Stomach smooth muscle (tissue), 2 donors: ENCODE measurements at regions not wholly inside any gene's neighbourhood (a gene's known extent, or its start where the extent isn't known, plus 50 kb on each side); places are given as distances from the start of the nearest gene placed in this dataset.

ENCODE experiments used
- H3K27ac ChIP-seq: one replicate; pipeline ENCODE4 v1.7.0; 2013; ENCODE audit warnings: mild to moderate bottlenecking, low read length, inconsistent platforms
- H3K27me3 ChIP-seq, 2 donors: one replicate each; pipeline ENCODE4 v1.7.0; 2013; ENCODE audit warnings: low read length in 2 of 2; ENCODE audit not compliant: insufficient read depth in 2 of 2, control insufficient read depth in 1 of 2
- H3K36me3 ChIP-seq, 2 donors: one replicate each; pipeline ENCODE4 v1.7.0; 2013; ENCODE audit warnings: low read length in 2 of 2; ENCODE audit not compliant: control insufficient read depth in 2 of 2, insufficient read depth in 2 of 2
- H3K4me1 ChIP-seq: one replicate; pipeline ENCODE4 v1.7.0; 2013; ENCODE audit warnings: low read length; ENCODE audit not compliant: control insufficient read depth, insufficient read depth
- H3K4me3 ChIP-seq, 2 donors: one replicate each; pipeline ENCODE4 v1.7.0; 2013; ENCODE audit warnings: low read length in 2 of 2
- H3K9ac ChIP-seq, 2 donors: one replicate each; pipeline ENCODE4 v1.7.0; 2013; ENCODE audit warnings: low read length in 2 of 2, mild to moderate bottlenecking in 1 of 2
- H3K9me3 ChIP-seq, 2 donors: one replicate each; pipeline ENCODE4 v1.7.0; 2013; ENCODE audit warnings: low read length in 2 of 2; ENCODE audit not compliant: control insufficient read depth in 2 of 2
- donor health status: healthy.
- donor health status: Pancreatic carcinoma.

- H3K27ac ChIP-seq: no peak overlapping the region
- no peaks in the 10 kb centered on the region for H3K27me3 ChIP-seq
- H3K4me1 ChIP-seq: no peaks in the 10 kb centered on the region
- no peak overlapping the region for H3K9ac ChIP-seq
- no peak overlapping the region for H3K4me3 ChIP-seq
- no peaks in the 10 kb centered on the region for H3K36me3 ChIP-seq
- no peaks in the 10 kb centered on the region for H3K9me3 ChIP-seq
Observed at GRCh38 chr15:67992411-67992810, 61.7 kb upstream of the PIAS1 start.

GRCh38 chr15:67992834-67993233 lies 61.3 kb upstream of the PIAS1 start:
- no peak overlapping the region for H3K9ac ChIP-seq
- H3K4me3 ChIP-seq: no peak overlapping the region

GRCh38 chr15:67997996-67998395 lies 56.1 kb upstream of the PIAS1 start:
- no peaks in the 10 kb centered on the region for H3K4me1 ChIP-seq
- no peaks in the 10 kb centered on the region for H3K9me3 ChIP-seq
- H3K27me3 ChIP-seq: no peaks in the 10 kb centered on the region
- H3K27ac ChIP-seq: no peak overlapping the region
- no peaks in the 10 kb centered on the region for H3K36me3 ChIP-seq
- H3K4me3 ChIP-seq: no peak overlapping the region
- no peak overlapping the region for H3K9ac ChIP-seq

More at GRCh38 chr15:67992834-67993233, 61.3 kb upstream of the PIAS1 start:
- Histone ChIP-seq H3K4me1 (no peaks in the 10 kb centered on the region), H3K9me3 (no peaks in the 10 kb centered on the region), H3K36me3 (no peaks in the 10 kb centered on the region), H3K27me3 (no peaks in the 10 kb centered on the region), H3K27ac (no peak overlapping the region)

GRCh38 chr15:67998599-67999133 lies 55.4 kb upstream of the PIAS1 start:
- H3K36me3 ChIP-seq: no peaks in the 10 kb centered on the region
- no peak overlapping the region for H3K4me3 ChIP-seq
- no peaks in the 10 kb centered on the region for H3K9me3 ChIP-seq
- H3K4me1 ChIP-seq: no peaks in the 10 kb centered on the region
- H3K27me3 ChIP-seq: no peaks in the 10 kb centered on the region
- no peak overlapping the region for H3K27ac ChIP-seq
- no peak overlapping the region for H3K9ac ChIP-seq

- H3K27me3 ChIP-seq: no peaks in the 10 kb centered on the region
- no peaks in the 10 kb centered on the region for H3K36me3 ChIP-seq
- H3K27ac ChIP-seq: no peak overlapping the region
- H3K4me1 ChIP-seq: no peaks in the 10 kb centered on the region
- no peak overlapping the region for H3K9ac ChIP-seq
- H3K9me3 ChIP-seq: no peaks in the 10 kb centered on the region
- no peak overlapping the region for H3K4me3 ChIP-seq
Observed at GRCh38 chr15:67999320-68000100, 54.6 kb upstream of the PIAS1 start.

- H3K27ac ChIP-seq: no peak overlapping the region
- H3K27me3 ChIP-seq: no peaks in the 10 kb centered on the region
Observed at GRCh38 chr15:68000754-68001153, 53.4 kb upstream of the PIAS1 start.

GRCh38 chr15:68001811-68002210 lies 52.3 kb upstream of the PIAS1 start:
- H3K9ac ChIP-seq: no peak overlapping the region
- no peak overlapping the region for H3K4me3 ChIP-seq
- no peaks in the 10 kb centered on the region for H3K36me3 ChIP-seq
- H3K9me3 ChIP-seq: no peaks in the 10 kb centered on the region
- H3K4me1 ChIP-seq: no peaks in the 10 kb centered on the region
- H3K27ac ChIP-seq: no peak overlapping the region
- H3K27me3 ChIP-seq: no peaks in the 10 kb centered on the region

More at GRCh38 chr15:68000754-68001153, 53.4 kb upstream of the PIAS1 start:
- no peak overlapping the region for H3K9ac ChIP-seq
- H3K4me3 ChIP-seq: no peak overlapping the region
- H3K4me1 ChIP-seq: no peaks in the 10 kb centered on the region
- H3K36me3 ChIP-seq: no peaks in the 10 kb centered on the region
- H3K9me3 ChIP-seq: no peaks in the 10 kb centered on the region

- no peak overlapping the region for H3K27ac ChIP-seq
- H3K4me3 ChIP-seq: no peak overlapping the region
- H3K27me3 ChIP-seq: no peaks in the 10 kb centered on the region
- no peaks in the 10 kb centered on the region for H3K36me3 ChIP-seq
- no peaks in the 10 kb centered on the region for H3K9me3 ChIP-seq
- no peaks in the 10 kb centered on the region for H3K4me1 ChIP-seq
- H3K9ac ChIP-seq: no peak overlapping the region
Observed at GRCh38 chr15:68003297-68003696, 50.8 kb upstream of the PIAS1 start.
